Aorta (tissue), 5 donors: ENCODE measurements at regions not wholly inside any gene's neighbourhood (a gene's known extent, or its start where the extent isn't known, plus 50 kb on each side); places are given as distances from the start of the nearest gene placed in this dataset.

ENCODE experiments used
- ATAC-seq: fragments of 200-7000 bp; cut with Tn5 transposase; one replicate; pipeline ENCODE4 v1.9.1; 2022; ENCODE audit warnings: moderate library complexity; ENCODE audit not compliant: low FRiP score
- DNase-seq, 2 donors: peaks; one replicate each; pipeline ENCODE4 v3.0.0-alpha.2; 2020
- H3K27ac ChIP-seq, 2 donors: one replicate each; pipeline ENCODE4 v1.5.1; 2013; ENCODE audit warnings: low read length in 2 of 2, mild to moderate bottlenecking in 2 of 2, moderate library complexity in 2 of 2, control low read depth in 1 of 2, inconsistent platforms in 1 of 2, low read depth in 1 of 2
- H3K27me3 ChIP-seq, 2 donors: one replicate each; pipeline ENCODE4 v1.6.1; 2013; ENCODE audit warnings: control low read depth in 1 of 2, low read length in 1 of 2, mild to moderate bottlenecking in 1 of 2, moderate library complexity in 1 of 2; ENCODE audit not compliant: insufficient read depth in 2 of 2, control insufficient read depth in 1 of 2
- H3K36me3 ChIP-seq, 2 donors: one replicate each; pipeline ENCODE4 v1.6.1; 2013; ENCODE audit warnings: control low read depth in 1 of 2, low read length in 1 of 2, mild to moderate bottlenecking in 1 of 2; ENCODE audit not compliant: insufficient read depth in 2 of 2, control insufficient read depth in 1 of 2
- H3K4me1 ChIP-seq, 2 donors: one replicate each; pipeline ENCODE4 v1.6.1; 2013; ENCODE audit warnings: low read length in 2 of 2, control low read depth in 1 of 2, mild to moderate bottlenecking in 1 of 2, moderate library complexity in 1 of 2; ENCODE audit not compliant: insufficient read depth in 2 of 2, control insufficient read depth in 1 of 2
- H3K4me3 ChIP-seq, 2 donors: one replicate each; pipeline ENCODE4 v1.5.1; 2013; ENCODE audit warnings: low read length in 2 of 2, control low read depth in 1 of 2, mild to moderate bottlenecking in 1 of 2
- H3K9me3 ChIP-seq: one replicate; pipeline ENCODE4 v1.6.1; 2013; ENCODE audit warnings: mild to moderate bottlenecking, low read length; ENCODE audit not compliant: control insufficient read depth
- WGBS, 2 donors: extraction: QIAGEN DNeasy Blood & Tissue Kit; methylation state at CpG; one replicate each; pipeline ENCODE4 v1.1.7; 2013; 5-methylcytosine and 5-hydroxymethylcytosine counted together
- intact Hi-C, 2 donors: fragments of 100-400 bp; cut with DNase I; formaldehyde crosslinking; loops; one replicate each; pipeline versions ENCODE4 v1.14.2 to v1.15.0; 2022
- donor health status: healthy with polysubstance abuse.
- donor health status: Bipolar disorder and iron deficiency.
- donor health status: DM: no; HTN: no; CAD: no.
- donor health status: DM: no; HTN: no; CAD: no.
- donor health status: DM: yes; HTN: yes; CAD: no.

GRCh38 chr3:31455524-31455923 lies 77.2 kb upstream of the STT3B start:
- ATAC-seq (no peak), DNase-seq (no peak)
- WGBS, 2 donors: 88% methylated on average over 5 of the region's 5 CpGs
- H3K9me3 ChIP-seq: no peaks in the 10 kb centered on the region
- H3K4me3 ChIP-seq: no peak overlapping the region
- H3K36me3 ChIP-seq: no peaks in the 10 kb centered on the region
- H3K4me1 ChIP-seq: no peaks in the 10 kb centered on the region
- no peak overlapping the region for H3K27ac ChIP-seq
- no peaks in the 10 kb centered on the region for H3K27me3 ChIP-seq
- intact Hi-C loops: no loop called here

GRCh38 chr3:31456373-31456772 lies 76.4 kb upstream of the STT3B start:
- no peak for ATAC-seq
- no peak overlapping the region for H3K27ac ChIP-seq
- no peak overlapping the region for H3K4me3 ChIP-seq
- no peaks in the 10 kb centered on the region for H3K36me3 ChIP-seq
- whole genome bisulfite sequencing, 2 donors: 84 to 93% methylated on average over 3 of the region's 3 CpGs
- H3K9me3 ChIP-seq: no peaks in the 10 kb centered on the region
- intact Hi-C loops: no loop called here
- DNase-seq: peak in 1 of 2 donors; percentile 61
- no peaks in the 10 kb centered on the region for H3K4me1 ChIP-seq
- no peaks in the 10 kb centered on the region for H3K27me3 ChIP-seq

GRCh38 chr3:31461426-31461825 lies 71.3 kb upstream of the STT3B start:
- intact Hi-C loops: no loop called here
- WGBS, 2 donors: 98 to 100% methylated on average over 2 of the region's 2 CpGs

GRCh38 chr3:31462050-31462569 lies 70.6 kb upstream of the STT3B start:
- WGBS, 2 donors: 79 to 80% methylated on average over 4 of the region's 4 CpGs
- peaks cover 0 to 1% of the 10 kb centered on the region in 2 donors for H3K4me1 ChIP-seq
- intact Hi-C loops: no loop called here
- no peaks in the 10 kb centered on the region for H3K27me3 ChIP-seq
- H3K9me3 ChIP-seq: no peaks in the 10 kb centered on the region
- no peak overlapping the region for H3K27ac ChIP-seq
- H3K36me3 ChIP-seq: no peaks in the 10 kb centered on the region
- DNase-seq (no peak), ATAC-seq (no peak)
- no peak overlapping the region for H3K4me3 ChIP-seq

More at GRCh38 chr3:31461426-31461825, 71.3 kb upstream of the STT3B start:
- Histone ChIP-seq H3K36me3 (no peaks in the 10 kb centered on the region), H3K27me3 (no peaks in the 10 kb centered on the region), H3K4me1 (peaks cover 0 to 1% of the 10 kb centered on the region in 2 donors), H3K9me3 (no peaks in the 10 kb centered on the region), H3K4me3 (no peak overlapping the region), H3K27ac (no peak overlapping the region)
- DNase-seq (no peak), ATAC-seq (no peak)

- ATAC-seq (no peak), DNase-seq (no peak)
- H3K36me3 ChIP-seq: no peaks in the 10 kb centered on the region
- intact Hi-C loops: no loop called here
- no peak overlapping the region for H3K27ac ChIP-seq
- H3K9me3 ChIP-seq: no peaks in the 10 kb centered on the region
- H3K4me1 ChIP-seq: peaks cover 0 to 1% of the 10 kb centered on the region in 2 donors
- H3K4me3 ChIP-seq: no peak overlapping the region
- H3K27me3 ChIP-seq: no peaks in the 10 kb centered on the region
These were observed 66.7 kb upstream of the STT3B start for GRCh38 chr3:31465999-31466398.

GRCh38 chr3:31466866-31467265 lies 65.9 kb upstream of the STT3B start:
- no peak overlapping the region for H3K4me3 ChIP-seq
- H3K36me3 ChIP-seq: no peaks in the 10 kb centered on the region
- H3K4me1 ChIP-seq: peaks cover 0 to 1% of the 10 kb centered on the region in 2 donors
- H3K27ac ChIP-seq: no peak overlapping the region
- H3K27me3 ChIP-seq: no peaks in the 10 kb centered on the region
- intact Hi-C loops: no loop called here
- 92 to 93% methylated on average over 2 of the region's 2 CpGs for WGBS, 2 donors
- DNase-seq: no peak
- ATAC-seq: no peak
- H3K9me3 ChIP-seq: no peaks in the 10 kb centered on the region

GRCh38 chr3:31468433-31468832 lies 64.3 kb upstream of the STT3B start:
- Histone ChIP-seq H3K36me3 (no peaks in the 10 kb centered on the region), H3K4me3 (no peak overlapping the region), H3K27ac (no peak overlapping the region), H3K9me3 (no peaks in the 10 kb centered on the region), H3K4me1 (peaks cover 0 to 1% of the 10 kb centered on the region in 2 donors), H3K27me3 (no peaks in the 10 kb centered on the region)
- DNase-seq (no peak), ATAC-seq (no peak)
- 60 to 75% methylated on average over 3 of the region's 3 CpGs for WGBS, 2 donors
- intact Hi-C loops: no loop called here

- intact Hi-C loops: no loop called here
- Histone ChIP-seq H3K4me1 (peaks cover 0 to 1% of the 10 kb centered on the region in 2 donors), H3K4me3 (no peak overlapping the region), H3K27me3 (no peaks in the 10 kb centered on the region), H3K27ac (no peak overlapping the region), H3K36me3 (no peaks in the 10 kb centered on the region), H3K9me3 (no peaks in the 10 kb centered on the region)
- ATAC-seq (no peak), DNase-seq (no peak)
- 63 to 67% methylated on average over 3 of the region's 3 CpGs for WGBS, 2 donors
These were observed 63.3 kb upstream of the STT3B start for GRCh38 chr3:31469385-31469784.

GRCh38 chr3:31472479-31473390 lies 60.0 kb upstream of the STT3B start:
- Histone ChIP-seq H3K27me3 (no peaks in the 10 kb centered on the region), H3K4me1 (no peaks in the 10 kb centered on the region), H3K27ac (no peak overlapping the region), H3K4me3 (no peak overlapping the region), H3K36me3 (no peaks in the 10 kb centered on the region), H3K9me3 (no peaks in the 10 kb centered on the region)
- DNase-seq (no peak), ATAC-seq (no peak)
- WGBS, 2 donors: 94 to 97% methylated on average over 7 of the region's 7 CpGs
- intact Hi-C loops: no loop called here
